Uterus (tissue), 3 donors: ENCODE measurements at regions not wholly inside any gene's neighbourhood (a gene's known extent, or its start where the extent isn't known, plus 50 kb on each side); places are given as distances from the start of the nearest gene placed in this dataset.

ENCODE experiments used
- DNase-seq, 2 donors: peaks; one replicate each; pipeline ENCODE4 v3.0.0-alpha.2; 2019 to 2020
- H3K27ac ChIP-seq, 2 donors: fragments of 200-600 bp; sonication (generic); 1 replicate in 1 of 2; 2 replicates in 1 of 2; pipeline ENCODE4 v1.5.1; 2016 to 2018
- H3K27me3 ChIP-seq, 2 donors: fragments of 200-600 bp; sonication (generic); one replicate each; pipeline ENCODE4 v1.5.1; 2018 to 2019; ENCODE audit warnings: control low read depth in 1 of 2
- H3K36me3 ChIP-seq, 2 donors: fragments of 200-600 bp; sonication (generic); one replicate each; pipeline ENCODE4 v1.5.1; 2019; ENCODE audit warnings: control low read depth in 1 of 2
- H3K4me1 ChIP-seq, 2 donors: fragments of 200-600 bp; sonication (generic); one replicate each; pipeline ENCODE4 v1.5.1; 2018 to 2019; ENCODE audit warnings: control low read depth in 1 of 2
- H3K4me3 ChIP-seq, 2 donors: fragments of 200-600 bp; sonication (generic); 1 replicate in 1 of 2; 2 replicates in 1 of 2; pipeline ENCODE4 v1.5.1; 2018 to 2019; ENCODE audit warnings: mild to moderate bottlenecking in 1 of 2
- H3K9me3 ChIP-seq, 2 donors: fragments of 200-600 bp; sonication (generic); one replicate each; pipeline ENCODE4 v1.5.1; 2019; ENCODE audit warnings: control low read depth in 1 of 2
- CTCF ChIP-seq, 4 experiments: fragments of 200-600 bp in 2 of 4; fragments of 450-650 bp in 2 of 4; sonication (generic) in 2 of 4; IDR thresholded peaks; one replicate each; pipeline ENCODE4 v1.5.1; 2016 to 2019; ENCODE audit warnings: antibody characterized with exemption in 4 of 4, mild to moderate bottlenecking in 2 of 4, moderate library complexity in 1 of 4
- POLR2A ChIP-seq, 2 donors: fragments of 450-650 bp; IDR thresholded peaks; one replicate each; pipeline ENCODE4 v1.6.1; 2016; ENCODE audit warnings: antibody characterized with exemption in 2 of 2, mild to moderate bottlenecking in 1 of 2, moderate library complexity in 1 of 2
- intact Hi-C: fragments of 100-400 bp; cut with DNase I; formaldehyde crosslinking; loops from one replicate; pipeline ENCODE4 v1.15.1; 2023; ENCODE audit warnings: low total_unique reads
- donor health status: DM: yes; HTN: yes; CAD: no.

DNA sequence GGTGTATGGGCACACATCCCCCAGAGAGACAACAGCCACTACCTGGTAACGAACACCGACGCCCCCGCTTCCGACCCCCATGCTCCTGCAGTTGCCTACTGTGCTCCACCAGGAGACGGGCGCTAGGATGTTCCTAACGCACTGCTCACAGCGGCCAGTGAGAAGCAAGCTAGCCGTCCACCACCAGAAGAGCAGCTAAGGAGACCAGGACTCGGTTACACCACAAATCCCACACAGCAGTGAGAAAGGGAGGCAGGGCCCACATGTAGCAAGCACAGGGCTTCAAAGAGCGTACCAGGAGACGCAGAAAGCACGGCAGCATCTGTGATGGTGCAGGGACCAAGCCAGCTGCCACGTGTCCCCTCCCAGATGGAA, 117.0 kb downstream of the NCOR2 start:
- no peaks in the 10 kb centered on the region for H3K36me3 ChIP-seq
- no peak overlapping the region for H3K27ac ChIP-seq
- no peaks in the 10 kb centered on the region for H3K27me3 ChIP-seq
- peaks cover 8 to 27% of the 10 kb centered on the region in 2 donors for H3K4me1 ChIP-seq
- no peaks in the 10 kb centered on the region for H3K9me3 ChIP-seq
- H3K4me3 ChIP-seq, result no peak overlapping the region
- intact Hi-C loops, result no loop called here
- TF ChIP-seq POLR2A (IDR thresholded peaks at IDR 0.05), result no peak
- no peak for TF ChIP-seq CTCF (IDR thresholded peaks at IDR 0.05)
- DNase-seq, result no peak

GRCh38 chr12:124449623-124450375, 117.6 kb downstream of the NCOR2 start:
- H3K36me3 ChIP-seq, result no peaks in the 10 kb centered on the region
- H3K4me1 ChIP-seq, result peaks cover 5 to 22% of the 10 kb centered on the region in 2 donors
- H3K9me3 ChIP-seq, result no peaks in the 10 kb centered on the region
- no peak for DNase-seq
- H3K4me3 ChIP-seq, result no peak overlapping the region
- H3K27me3 ChIP-seq, result no peaks in the 10 kb centered on the region
- TF ChIP-seq POLR2A (IDR thresholded peaks at IDR 0.05) (no peak), CTCF (IDR thresholded peaks at IDR 0.05) (no peak)
- intact Hi-C loops, result no loop called here
- H3K27ac ChIP-seq, result no peak overlapping the region

DNA sequence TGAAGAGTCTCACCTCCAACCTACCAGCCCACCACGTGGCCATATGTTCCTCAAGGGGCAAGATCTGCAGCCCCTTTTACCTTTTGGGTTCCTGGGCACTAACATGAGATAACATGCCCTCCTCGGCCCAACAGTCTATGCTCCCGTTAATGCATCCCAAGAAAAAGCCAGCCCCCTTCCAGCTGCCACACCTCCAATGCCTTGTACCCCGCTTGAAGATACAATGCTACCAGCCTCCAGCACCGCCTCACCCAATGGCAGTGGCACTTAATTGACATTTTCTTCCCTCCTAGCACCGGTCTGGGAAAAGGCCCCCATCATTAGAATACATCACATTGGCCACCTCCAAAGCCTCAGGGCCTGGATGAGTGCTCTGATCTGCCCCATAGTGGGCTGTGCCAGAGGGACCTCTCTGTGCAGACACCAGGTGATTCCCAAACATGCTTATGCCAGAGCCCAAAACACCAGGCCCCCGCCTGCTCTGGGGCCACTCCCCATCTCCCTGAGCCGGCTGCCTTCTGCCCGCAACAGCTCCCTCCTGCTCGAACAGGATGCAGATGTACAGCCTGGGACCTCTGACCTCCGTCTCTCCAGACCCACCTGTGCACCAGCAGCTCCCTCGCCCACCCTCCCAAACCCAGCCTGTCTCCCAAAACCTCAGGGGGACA, 118.3 kb downstream of the NCOR2 start:
- Histone ChIP-seq H3K4me1 (peaks cover 3 to 17% of the 10 kb centered on the region in 2 donors), H3K36me3 (no peaks in the 10 kb centered on the region), H3K27me3 (no peaks in the 10 kb centered on the region), H3K9me3 (no peaks in the 10 kb centered on the region), H3K27ac (no peak overlapping the region), H3K4me3 (no peak overlapping the region)
- TF ChIP-seq POLR2A (IDR thresholded peaks at IDR 0.05), result no peak
- TF ChIP-seq CTCF (IDR thresholded peaks at IDR 0.05), result no peak
- DNase-seq, result no peak
- intact Hi-C loops, result no loop called here

DNA sequence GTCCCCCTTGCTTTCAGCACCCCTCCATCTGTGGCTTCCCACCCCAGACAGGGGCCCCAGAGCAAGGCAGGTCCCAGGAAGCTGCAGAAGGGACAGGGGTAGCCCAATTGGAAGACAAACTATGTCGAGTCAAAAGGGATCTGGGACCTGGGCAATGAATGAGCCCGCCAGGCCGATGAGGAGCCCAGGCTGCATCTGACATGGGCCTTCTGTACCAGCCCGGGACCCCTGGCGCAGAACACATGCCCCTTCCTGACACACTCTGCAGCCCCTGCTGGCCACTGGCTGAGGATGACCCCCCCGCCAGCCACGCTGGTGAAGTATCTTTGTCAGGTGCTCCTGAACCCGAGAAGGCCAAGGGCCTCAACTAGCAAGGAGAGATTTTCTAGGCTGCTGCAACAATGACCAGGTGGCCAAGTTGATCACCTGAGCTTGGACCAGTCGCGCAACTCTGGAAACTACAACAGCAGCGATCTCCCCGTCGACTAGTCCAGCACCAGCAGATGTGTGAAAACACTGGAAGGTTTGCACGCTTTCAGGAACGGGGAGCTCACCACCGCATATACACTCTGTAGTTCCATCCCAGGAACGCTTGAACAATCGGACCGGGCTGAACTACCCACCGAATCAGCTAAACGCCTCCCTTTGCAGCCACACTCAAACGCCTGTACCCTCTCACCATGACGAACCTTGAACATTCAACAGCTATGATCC, 119.0 kb downstream of the NCOR2 start:
- no peaks in the 10 kb centered on the region for H3K27me3 ChIP-seq
- intact Hi-C loops, result no loop called here
- H3K36me3 ChIP-seq, result no peaks in the 10 kb centered on the region
- peaks cover 0 to 10% of the 10 kb centered on the region in 2 donors for H3K4me1 ChIP-seq
- no peak overlapping the region for H3K27ac ChIP-seq
- H3K4me3 ChIP-seq, result no peak overlapping the region
- TF ChIP-seq POLR2A (IDR thresholded peaks at IDR 0.05), result no peak
- TF ChIP-seq CTCF (IDR thresholded peaks at IDR 0.05), result no peak
- DNase-seq, result no peak
- no peaks in the 10 kb centered on the region for H3K9me3 ChIP-seq

GRCh38 chr12:124446364-124446763, 121.0 kb downstream of the NCOR2 start:
- no peaks in the 10 kb centered on the region for H3K36me3 ChIP-seq
- DNase-seq, result no peak
- TF ChIP-seq CTCF (IDR thresholded peaks at IDR 0.05), result no peak
- no peak for TF ChIP-seq POLR2A (IDR thresholded peaks at IDR 0.05)
- H3K27me3 ChIP-seq, result no peaks in the 10 kb centered on the region
- intact Hi-C loops, result no loop called here
- H3K9me3 ChIP-seq, result no peaks in the 10 kb centered on the region
- H3K4me3 ChIP-seq, result no peak overlapping the region
- H3K4me1 ChIP-seq, result no peaks in the 10 kb centered on the region
- H3K27ac ChIP-seq, result no peak overlapping the region
